AG20443 (cell line): ENCODE measurements at regions not wholly inside any gene's neighbourhood (a gene's known extent, or its start where the extent isn't known, plus 50 kb on each side); places are given as distances from the start of the nearest gene placed in this dataset.

Experiments used
- DNase-seq: peaks from one replicate; pipeline ENCODE4 v3.0.0; 2012; ENCODE audit warnings: low spot score, mixed read lengths

GRCh38 chr5:116361979-116362577 is 212.5 kb downstream of the SEMA6A start:
- DNase-seq = no peak

- DNase-seq = peak; percentile 45
Observed at GRCh38 chr5:116361171-116361967, 213.3 kb downstream of the SEMA6A start.

- no peak for DNase-seq
Observed at GRCh38 chr5:116360008-116360853, 214.4 kb downstream of the SEMA6A start.

- DNase-seq = no peak
Observed at GRCh38 chr5:116359592-116359991, 215.0 kb downstream of the SEMA6A start.

- DNase-seq = no peak
Observed at GRCh38 chr5:116358911-116359418, 215.7 kb downstream of the SEMA6A start.

GRCh38 chr5:116358015-116358523 is 216.6 kb downstream of the SEMA6A start:
- no peak for DNase-seq

GRCh38 chr5:116355819-116356601 is 218.6 kb downstream of the SEMA6A start:
- DNase-seq = no peak

- DNase-seq = no peak
Observed at GRCh38 chr5:116354699-116355098, 219.9 kb downstream of the SEMA6A start.

- DNase-seq = no peak
Observed at GRCh38 chr5:116347657-116348056, 227.0 kb downstream of the SEMA6A start.

GRCh38 chr5:116343961-116344360 is 230.7 kb downstream of the SEMA6A start:
- no peak for DNase-seq
